SK-N-SH (cell line): ENCODE measurements at regions not wholly inside any gene's neighbourhood (a gene's known extent, or its start where the extent isn't known, plus 50 kb on each side); places are given as distances from the start of the nearest gene placed in this dataset.

ENCODE experiments used
- CTCF ChIP-seq: fragments of 200-600 bp; sonication (generic); IDR thresholded peaks from 2 replicates; pipeline ENCODE4 v1.6.1; 2017; ENCODE audit warnings: antibody characterized with exemption, mild to moderate bottlenecking, moderate library complexity
- EZH2phosphoT487 ChIP-seq: fragments of 200-600 bp; sonication (generic); IDR thresholded peaks from 2 replicates; pipeline ENCODE4 v1.6.1; 2017; ENCODE audit warnings: low read depth, mixed run types, mild to moderate bottlenecking, antibody characterized with exemption, moderate library complexity, borderline replicate concordance
- FOXJ3 ChIP-seq: sonication (generic); formaldehyde crosslinking; IDR thresholded peaks from 2 replicates; pipeline ENCODE4 v1.5.1; 2020; ENCODE audit warnings: mild to moderate bottlenecking, missing genetic modification reagents
- TF ChIP-seq, protein P1 (sequence below): fragments of 150-350 bp; IDR thresholded peaks from 2 replicates; pipeline ENCODE4 v1.6.1; 2017; ENCODE audit warnings: antibody characterized with exemption, low read length, low read depth, borderline replicate concordance

DNA sequence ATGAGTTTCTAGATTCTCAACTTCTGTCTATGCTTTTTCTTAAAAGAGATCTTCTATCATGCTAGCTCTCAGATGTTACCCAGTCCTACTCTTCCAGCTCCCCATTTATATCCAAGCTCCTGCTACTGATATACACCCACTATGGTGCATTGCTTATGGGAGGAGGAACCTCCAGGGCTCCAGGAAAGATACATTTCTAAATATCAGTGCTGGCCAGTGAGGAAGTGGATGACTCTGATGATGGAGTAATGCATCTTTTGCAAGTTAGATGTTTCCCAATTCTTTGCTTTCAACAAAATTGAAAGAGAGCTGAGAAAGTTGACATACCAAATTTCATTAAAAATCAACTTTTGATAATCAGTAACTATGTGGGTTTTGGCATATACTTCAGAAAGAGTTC is 105.7 kb upstream of the RESF1 start:
- no peak for TF ChIP-seq CTCF
- TF ChIP-seq EZH2phosphoT487 = no peak
- no peak for TF ChIP-seq FOXJ3 (CRISPR knock-in tag)
- TF ChIP-seq, protein P1, sequence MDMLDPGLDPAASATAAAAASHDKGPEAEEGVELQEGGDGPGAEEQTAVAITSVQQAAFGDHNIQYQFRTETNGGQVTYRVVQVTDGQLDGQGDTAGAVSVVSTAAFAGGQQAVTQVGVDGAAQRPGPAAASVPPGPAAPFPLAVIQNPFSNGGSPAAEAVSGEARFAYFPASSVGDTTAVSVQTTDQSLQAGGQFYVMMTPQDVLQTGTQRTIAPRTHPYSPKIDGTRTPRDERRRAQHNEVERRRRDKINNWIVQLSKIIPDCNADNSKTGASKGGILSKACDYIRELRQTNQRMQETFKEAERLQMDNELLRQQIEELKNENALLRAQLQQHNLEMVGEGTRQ = no peak
